ENCODE measurements at regions not wholly inside any gene's neighbourhood (a gene's known extent, or its start where the extent isn't known, plus 50 kb on each side); places are given as distances from the start of the nearest gene placed in this dataset.

GRCh38 chr7:46671108-46671769, 750.2 kb upstream of the IGFBP3 start:
- H3K4me3 ChIP-seq: no peak overlapping the region
- WGBS, 4 donors: 90 to 100% (median 94%) methylated on average over 1 of the region's 1 CpG
- no peak for TF ChIP-seq POLR2A (IDR thresholded peaks at IDR 0.05)
- TF ChIP-seq, protein P1, sequence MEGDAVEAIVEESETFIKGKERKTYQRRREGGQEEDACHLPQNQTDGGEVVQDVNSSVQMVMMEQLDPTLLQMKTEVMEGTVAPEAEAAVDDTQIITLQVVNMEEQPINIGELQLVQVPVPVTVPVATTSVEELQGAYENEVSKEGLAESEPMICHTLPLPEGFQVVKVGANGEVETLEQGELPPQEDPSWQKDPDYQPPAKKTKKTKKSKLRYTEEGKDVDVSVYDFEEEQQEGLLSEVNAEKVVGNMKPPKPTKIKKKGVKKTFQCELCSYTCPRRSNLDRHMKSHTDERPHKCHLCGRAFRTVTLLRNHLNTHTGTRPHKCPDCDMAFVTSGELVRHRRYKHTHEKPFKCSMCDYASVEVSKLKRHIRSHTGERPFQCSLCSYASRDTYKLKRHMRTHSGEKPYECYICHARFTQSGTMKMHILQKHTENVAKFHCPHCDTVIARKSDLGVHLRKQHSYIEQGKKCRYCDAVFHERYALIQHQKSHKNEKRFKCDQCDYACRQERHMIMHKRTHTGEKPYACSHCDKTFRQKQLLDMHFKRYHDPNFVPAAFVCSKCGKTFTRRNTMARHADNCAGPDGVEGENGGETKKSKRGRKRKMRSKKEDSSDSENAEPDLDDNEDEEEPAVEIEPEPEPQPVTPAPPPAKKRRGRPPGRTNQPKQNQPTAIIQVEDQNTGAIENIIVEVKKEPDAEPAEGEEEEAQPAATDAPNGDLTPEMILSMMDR (IDR thresholded peaks at IDR 0.05): no peak
- no peaks in the 10 kb centered on the region for H3K4me1 ChIP-seq (replicated peaks in 1 of 2)
- no peaks in the 10 kb centered on the region for H3K36me3 ChIP-seq (replicated peaks in 1 of 2)
- no peaks in the 10 kb centered on the region for H3K27me3 ChIP-seq
- no peaks in the 10 kb centered on the region for H3K9me3 ChIP-seq (replicated peaks in 1 of 3)
- intact Hi-C loops (cut with DNase I): no loop called here
- no peak for DNase-seq
- no peak overlapping the region for H3K27ac ChIP-seq

DNA sequence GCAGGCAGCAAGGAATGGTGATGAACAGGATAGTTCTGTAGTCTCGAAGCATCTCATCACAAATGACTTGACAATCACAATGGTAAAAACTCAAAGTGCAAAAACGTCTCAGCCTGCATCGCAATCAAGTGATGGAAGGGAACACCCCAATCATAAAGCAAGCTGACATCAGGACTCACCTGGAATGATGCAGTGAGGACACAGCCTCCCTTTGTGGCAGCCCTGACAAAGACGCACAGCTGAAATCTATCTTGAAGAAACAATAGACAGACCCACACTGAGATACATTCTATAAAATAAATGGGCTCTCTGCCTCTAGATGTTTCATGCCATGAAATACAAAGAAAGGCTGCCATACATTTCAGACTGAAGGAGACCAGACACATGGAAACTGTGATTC, 748.0 kb upstream of the IGFBP3 start:
- H3K36me3 ChIP-seq (replicated peaks in 1 of 2): no peaks in the 10 kb centered on the region
- no peaks in the 10 kb centered on the region for H3K27me3 ChIP-seq
- no peak overlapping the region for H3K27ac ChIP-seq
- WGBS, 4 donors: 82 to 91% (median 86%) methylated on average over 4 of the region's 4 CpGs
- TF ChIP-seq, protein P1 (IDR thresholded peaks at IDR 0.05): no peak
- no peaks in the 10 kb centered on the region for H3K9me3 ChIP-seq (replicated peaks in 1 of 3)
- intact Hi-C loops (cut with DNase I): no loop called here
- no peaks in the 10 kb centered on the region for H3K4me1 ChIP-seq (replicated peaks in 1 of 2)
- no peak for DNase-seq
- H3K4me3 ChIP-seq: no peak overlapping the region

DNA sequence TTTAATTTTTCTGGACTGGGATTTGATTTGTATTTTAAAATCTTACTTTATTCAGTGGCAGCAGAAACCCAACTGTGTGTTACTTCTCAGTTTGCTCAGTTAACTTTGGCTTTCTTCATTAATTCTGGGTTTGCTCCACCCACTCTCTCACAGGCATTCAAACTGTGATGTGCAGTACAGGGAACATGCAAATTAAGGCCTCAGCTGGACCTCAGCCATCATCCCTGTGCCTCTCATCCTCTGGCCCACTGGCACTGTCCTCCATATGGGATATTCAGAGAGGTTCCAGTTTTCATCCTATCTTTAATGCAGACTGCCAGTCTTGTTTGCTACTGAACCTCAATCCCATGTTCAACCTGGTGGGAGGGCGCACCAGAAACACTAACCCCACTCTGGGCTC, 743.4 kb upstream of the IGFBP3 start:
- DNase-seq: no peak

GRCh38 chr7:46663025-46663424, 742.0 kb upstream of the IGFBP3 start:
- H3K4me3 ChIP-seq: no peak overlapping the region
- intact Hi-C loops (cut with DNase I): no loop called here
- no peaks in the 10 kb centered on the region for H3K9me3 ChIP-seq (replicated peaks in 1 of 3)
- no peaks in the 10 kb centered on the region for H3K4me1 ChIP-seq (replicated peaks in 1 of 2)
- H3K27me3 ChIP-seq: no peaks in the 10 kb centered on the region
- WGBS, 4 donors: 52 to 68% (median 60%) methylated on average over 3 of the region's 3 CpGs
- H3K36me3 ChIP-seq (replicated peaks in 1 of 2): no peaks in the 10 kb centered on the region
- TF ChIP-seq POLR2A (IDR thresholded peaks at IDR 0.05): no peak
- TF ChIP-seq, protein P1 (IDR thresholded peaks at IDR 0.05): no peak
- no peak for DNase-seq
- H3K27ac ChIP-seq: no peak overlapping the region

More for the DNA sequence above, 743.4 kb upstream of the IGFBP3 start:
- intact Hi-C loops (cut with DNase I): no loop called here
- TF ChIP-seq POLR2A (IDR thresholded peaks at IDR 0.05): no peak
- TF ChIP-seq, protein P1 (IDR thresholded peaks at IDR 0.05): no peak
- H3K27me3 ChIP-seq: no peaks in the 10 kb centered on the region
- H3K36me3 ChIP-seq (replicated peaks in 1 of 2): no peaks in the 10 kb centered on the region
- 86 to 96% (median 90%) methylated on average over 1 of the region's 1 CpG for WGBS, 4 donors
- no peaks in the 10 kb centered on the region for H3K4me1 ChIP-seq (replicated peaks in 1 of 2)
- no peak overlapping the region for H3K27ac ChIP-seq
- H3K9me3 ChIP-seq (replicated peaks in 1 of 3): no peaks in the 10 kb centered on the region
- H3K4me3 ChIP-seq: no peak overlapping the region

Measured in adrenal gland (tissue), 9 donors.